Stomach (tissue), 4 donors: ENCODE measurements at regions not wholly inside any gene's neighbourhood (a gene's known extent, or its start where the extent isn't known, plus 50 kb on each side); places are given as distances from the start of the nearest gene placed in this dataset.

Experiments
- POLR2A ChIP-seq, 4 donors: fragments of 450-650 bp; IDR thresholded peaks; one replicate each; pipeline ENCODE4 v1.6.1; 2016; ENCODE audit warnings: antibody characterized with exemption in 4 of 4, control low read depth in 2 of 4, mild to moderate bottlenecking in 1 of 4, moderate library complexity in 1 of 4
- POLR2AphosphoS5 ChIP-seq, 3 donors: sonication (generic); formaldehyde crosslinking; IDR thresholded peaks; one replicate each; pipeline ENCODE4 v1.6.1; 2016; ENCODE audit warnings: antibody characterized with exemption in 3 of 3

DNA sequence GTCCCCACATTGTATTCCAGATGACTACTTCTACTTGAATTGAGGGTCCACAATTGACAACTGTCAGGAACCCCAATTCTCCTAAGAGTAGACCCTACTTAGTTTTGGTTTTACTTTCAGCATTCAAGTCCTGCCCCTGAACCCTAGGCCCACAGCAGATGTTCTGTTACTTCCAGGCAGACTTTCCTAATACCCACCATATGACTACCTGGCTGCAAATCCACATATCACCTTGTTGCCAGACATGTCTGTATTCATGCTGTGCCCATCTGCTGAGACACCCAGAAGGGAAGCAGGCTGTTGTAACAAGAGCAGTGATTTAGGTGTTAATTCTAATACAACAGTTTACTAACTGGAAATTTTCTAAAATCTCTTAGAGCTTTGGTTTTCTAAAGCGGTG is 235.1 kb upstream of the CCDC54 start:
- TF ChIP-seq POLR2AphosphoS5 (IDR thresholded peaks at IDR 0.05) (no peak), POLR2A (IDR thresholded peaks at IDR 0.05) (no peak)
